GM23248 (cell line): ENCODE measurements at regions not wholly inside any gene's neighbourhood (a gene's known extent, or its start where the extent isn't known, plus 50 kb on each side); places are given as distances from the start of the nearest gene placed in this dataset.

Source experiments
- EZH2 ChIP-seq: fragments of 200-600 bp; sonication (generic); IDR thresholded peaks from 2 replicates; pipeline ENCODE4 v1.6.1; 2018; ENCODE audit warnings: antibody characterized with exemption, mild to moderate bottlenecking; ENCODE audit not compliant: insufficient read depth, poor library complexity, severe bottlenecking
- EZH2phosphoT487 ChIP-seq: fragments of 200-600 bp; sonication (generic); IDR thresholded peaks from 2 replicates; pipeline ENCODE4 v1.6.1; 2018; ENCODE audit warnings: antibody characterized with exemption, moderate library complexity, mild to moderate bottlenecking, low read depth; ENCODE audit not compliant: insufficient read depth

DNA sequence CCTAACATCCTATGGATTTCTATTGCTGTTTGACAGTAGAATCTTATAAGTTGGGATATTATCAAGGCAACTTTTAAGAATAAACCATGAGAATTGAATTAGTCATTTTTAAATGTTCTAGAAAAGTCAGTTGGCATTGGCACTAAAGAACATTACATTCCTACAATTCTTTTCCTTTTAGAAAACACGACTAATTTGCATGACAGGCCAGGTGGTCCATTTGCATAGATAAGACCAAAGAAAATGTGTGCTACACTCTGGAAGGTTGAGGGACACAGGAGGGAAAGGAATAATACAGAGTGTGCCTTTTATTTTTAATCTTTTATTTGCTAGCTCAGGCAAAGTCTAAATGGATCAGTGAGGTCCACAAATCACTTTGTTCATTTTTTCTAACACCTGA, 962.3 kb downstream of the EPHA3 start:
- TF ChIP-seq EZH2 = no peak
- no peak for TF ChIP-seq EZH2phosphoT487
